DND-41 (cell line): ENCODE measurements at regions not wholly inside any gene's neighbourhood (a gene's known extent, or its start where the extent isn't known, plus 50 kb on each side); places are given as distances from the start of the nearest gene placed in this dataset.

Experiments used
- ATAC-seq: fragments of 200-7000 bp; cut with Tn5 transposase; 3 replicates; pipeline ENCODE4 v1.9.1; 2021; ENCODE audit warnings: low read depth; ENCODE audit not compliant: insufficient read depth
- DNase-seq: peaks from one replicate; pipeline ENCODE4 v3.0.0-alpha.2; 2020
- H2AFZ ChIP-seq: 2 replicates; pipeline ENCODE4 v1.6.0; 2012; ENCODE audit warnings: low read depth, low read length
- H3K27ac ChIP-seq: 2 replicates; pipeline ENCODE4 v1.5.1; 2012; ENCODE audit warnings: low read length, inconsistent platforms
- H3K27me3 ChIP-seq: fragments of 200-600 bp; sonication (generic); 2 replicates; pipeline ENCODE4 v1.6.0; 2012; ENCODE audit warnings: low read length, mild to moderate bottlenecking, inconsistent platforms; ENCODE audit not compliant: insufficient read depth, poor library complexity
- H3K36me3 ChIP-seq: 2 replicates; pipeline ENCODE4 v1.5.1; 2012; ENCODE audit warnings: low read length, inconsistent platforms; ENCODE audit not compliant: insufficient read depth
- H3K4me1 ChIP-seq: 2 replicates; pipeline ENCODE4 v1.5.1; 2012; ENCODE audit warnings: mild to moderate bottlenecking, low read length; ENCODE audit not compliant: insufficient read depth
- H3K4me2 ChIP-seq: 2 replicates; pipeline ENCODE4 v1.6.0; 2012; ENCODE audit warnings: mild to moderate bottlenecking, moderate library complexity, low read length, inconsistent platforms; ENCODE audit not compliant: insufficient read depth
- H3K4me3 ChIP-seq, 2 experiments: fragments of 200-600 bp in 1 of 2; shearing (Covaris generic) in 1 of 2; 2 replicates each; pipeline ENCODE4 v1.5.1; 2012 to 2016; ENCODE audit warnings: inconsistent platforms in 2 of 2, low read length in 2 of 2, mild to moderate bottlenecking in 2 of 2, low read depth in 1 of 2, moderate library complexity in 1 of 2
- H3K79me2 ChIP-seq: 2 replicates; pipeline ENCODE4 v1.6.0; 2012; ENCODE audit warnings: low read length, inconsistent platforms; ENCODE audit not compliant: insufficient read depth
- H3K9ac ChIP-seq: 2 replicates; pipeline ENCODE4 v1.6.0; 2012; ENCODE audit warnings: low read depth, mild to moderate bottlenecking, inconsistent platforms, low read length, moderate library complexity
- H3K9me3 ChIP-seq: 2 replicates; pipeline ENCODE4 v1.5.1; 2012; ENCODE audit warnings: low read length, moderate library complexity, mild to moderate bottlenecking, inconsistent platforms; ENCODE audit not compliant: insufficient read depth, severe bottlenecking
- H4K20me1 ChIP-seq: 2 replicates; pipeline ENCODE4 v1.6.0; 2012; ENCODE audit warnings: low read length; ENCODE audit not compliant: insufficient read depth
- EZH2 ChIP-seq: IDR thresholded peaks from 3 replicates; pipeline ENCODE4 v1.6.1; 2012; ENCODE audit warnings: borderline replicate concordance, low read depth, mild to moderate bottlenecking, moderate library complexity, low read length, inconsistent platforms; ENCODE audit not compliant: severe bottlenecking
- TF ChIP-seq, protein P1 (sequence below): IDR thresholded peaks from 2 replicates; pipeline ENCODE4 v1.5.1; 2012; ENCODE audit warnings: borderline replicate concordance, low read length, moderate library complexity, mild to moderate bottlenecking; ENCODE audit not compliant: poor library complexity, severe bottlenecking; ENCODE audit errors: extremely low read depth

DNA sequence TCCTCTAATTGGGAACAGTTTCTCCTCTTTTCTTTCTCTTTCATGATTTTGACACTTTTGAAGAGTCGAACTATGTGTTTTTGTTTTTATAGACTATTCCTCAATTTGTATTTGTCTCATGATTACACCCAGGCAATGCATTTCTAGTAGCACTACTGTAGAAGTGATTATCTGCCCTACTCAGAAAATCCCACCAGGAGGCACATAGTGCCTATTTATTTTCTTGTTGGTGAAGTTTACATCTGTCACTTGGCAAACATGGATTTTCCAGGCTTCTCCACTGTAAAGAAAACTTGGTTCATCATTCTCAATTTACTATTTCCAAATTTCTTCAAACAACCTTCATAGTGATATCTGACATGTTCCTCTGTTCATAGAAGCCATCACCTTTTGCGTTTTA, 893.9 kb downstream of the CCSER2 start:
- no peaks in the 10 kb centered on the region for H3K79me2 ChIP-seq
- H3K9me3 ChIP-seq = no peaks in the 10 kb centered on the region
- no peak overlapping the region for H3K9ac ChIP-seq
- no peaks in the 10 kb centered on the region for H4K20me1 ChIP-seq
- H3K27ac ChIP-seq = no peak overlapping the region
- no peak overlapping the region for H3K4me2 ChIP-seq
- no peaks in the 10 kb centered on the region for H3K4me1 ChIP-seq
- H3K4me3 ChIP-seq = no peak overlapping the region
- no peaks in the 10 kb centered on the region for H3K27me3 ChIP-seq
- no peaks in the 10 kb centered on the region for H3K36me3 ChIP-seq
- DNase-seq (no peak), ATAC-seq (no peak)
- no peak overlapping the region for H2AFZ ChIP-seq
- TF ChIP-seq, protein P1, sequence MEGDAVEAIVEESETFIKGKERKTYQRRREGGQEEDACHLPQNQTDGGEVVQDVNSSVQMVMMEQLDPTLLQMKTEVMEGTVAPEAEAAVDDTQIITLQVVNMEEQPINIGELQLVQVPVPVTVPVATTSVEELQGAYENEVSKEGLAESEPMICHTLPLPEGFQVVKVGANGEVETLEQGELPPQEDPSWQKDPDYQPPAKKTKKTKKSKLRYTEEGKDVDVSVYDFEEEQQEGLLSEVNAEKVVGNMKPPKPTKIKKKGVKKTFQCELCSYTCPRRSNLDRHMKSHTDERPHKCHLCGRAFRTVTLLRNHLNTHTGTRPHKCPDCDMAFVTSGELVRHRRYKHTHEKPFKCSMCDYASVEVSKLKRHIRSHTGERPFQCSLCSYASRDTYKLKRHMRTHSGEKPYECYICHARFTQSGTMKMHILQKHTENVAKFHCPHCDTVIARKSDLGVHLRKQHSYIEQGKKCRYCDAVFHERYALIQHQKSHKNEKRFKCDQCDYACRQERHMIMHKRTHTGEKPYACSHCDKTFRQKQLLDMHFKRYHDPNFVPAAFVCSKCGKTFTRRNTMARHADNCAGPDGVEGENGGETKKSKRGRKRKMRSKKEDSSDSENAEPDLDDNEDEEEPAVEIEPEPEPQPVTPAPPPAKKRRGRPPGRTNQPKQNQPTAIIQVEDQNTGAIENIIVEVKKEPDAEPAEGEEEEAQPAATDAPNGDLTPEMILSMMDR = no peak
- TF ChIP-seq EZH2 = no peak

DNA sequence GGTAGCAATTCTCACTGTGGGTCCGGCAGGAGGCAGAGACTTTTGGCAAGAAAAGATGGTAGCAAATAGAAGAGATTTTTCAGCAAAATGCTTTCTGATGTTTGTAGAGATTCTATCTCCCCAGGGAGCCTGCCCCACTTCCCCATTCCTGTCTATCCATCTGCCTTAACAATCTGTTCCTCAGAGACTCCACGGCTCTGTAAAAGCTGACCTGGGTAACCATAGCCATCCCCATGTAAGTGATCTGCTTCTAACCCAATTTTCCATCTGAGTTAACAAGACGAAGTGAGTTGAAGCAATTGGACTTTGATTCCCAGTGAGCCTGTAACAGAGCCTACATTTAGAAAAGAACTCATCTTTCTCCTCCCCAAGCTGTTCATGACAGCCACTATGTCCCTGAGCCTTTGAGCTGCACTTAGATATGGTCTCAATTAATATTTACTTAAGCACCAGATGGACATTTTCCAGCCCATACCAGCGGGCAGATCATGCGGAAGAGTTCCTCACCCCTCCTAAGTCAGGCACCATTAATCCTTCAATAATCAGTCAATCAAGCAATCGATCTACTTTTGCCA, 896.1 kb downstream of the CCSER2 start:
- no peaks in the 10 kb centered on the region for H3K9me3 ChIP-seq
- H3K4me3 ChIP-seq = no peak overlapping the region
- DNase-seq (no peak), ATAC-seq (no peak)
- TF ChIP-seq EZH2 = no peak
- TF ChIP-seq, protein P1 = no peak
- H3K27me3 ChIP-seq = no peaks in the 10 kb centered on the region
- H3K9ac ChIP-seq = no peak overlapping the region
- H3K36me3 ChIP-seq = no peaks in the 10 kb centered on the region
- H3K4me2 ChIP-seq = no peak overlapping the region
- no peak overlapping the region for H3K27ac ChIP-seq
- no peaks in the 10 kb centered on the region for H3K79me2 ChIP-seq
- no peaks in the 10 kb centered on the region for H3K4me1 ChIP-seq
- H4K20me1 ChIP-seq = no peaks in the 10 kb centered on the region
- H2AFZ ChIP-seq = no peak overlapping the region

DNA sequence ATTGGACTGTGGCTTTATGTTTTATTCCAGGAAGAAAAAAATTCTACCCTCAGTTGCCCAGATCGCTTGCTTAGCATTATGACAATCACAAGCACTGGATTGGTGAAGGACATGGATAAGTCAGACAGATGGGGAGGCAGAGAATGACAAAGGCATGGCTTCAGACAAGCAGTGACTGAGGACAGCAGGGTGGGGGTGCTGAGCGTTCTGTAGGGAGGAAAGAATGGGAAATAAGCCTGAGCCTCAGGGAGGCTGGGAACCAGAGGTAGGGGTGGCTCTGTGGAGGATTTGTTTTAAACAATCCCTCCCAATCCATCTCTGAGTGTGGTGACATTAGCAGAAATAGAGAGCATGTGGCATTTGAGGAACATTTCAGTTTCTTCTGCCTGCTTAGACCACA, 896.9 kb downstream of the CCSER2 start:
- no peak overlapping the region for H2AFZ ChIP-seq
- H3K27ac ChIP-seq = no peak overlapping the region
- no peaks in the 10 kb centered on the region for H3K79me2 ChIP-seq
- no peaks in the 10 kb centered on the region for H3K9me3 ChIP-seq
- no peaks in the 10 kb centered on the region for H4K20me1 ChIP-seq
- no peak for ATAC-seq
- H3K4me2 ChIP-seq = no peak overlapping the region
- DNase-seq = no peak
- H3K4me1 ChIP-seq = no peaks in the 10 kb centered on the region
- no peaks in the 10 kb centered on the region for H3K36me3 ChIP-seq
- H3K27me3 ChIP-seq = no peaks in the 10 kb centered on the region
- H3K9ac ChIP-seq = no peak overlapping the region
- no peak overlapping the region for H3K4me3 ChIP-seq
- no peak for TF ChIP-seq EZH2
- TF ChIP-seq, protein P1 = no peak

DNA sequence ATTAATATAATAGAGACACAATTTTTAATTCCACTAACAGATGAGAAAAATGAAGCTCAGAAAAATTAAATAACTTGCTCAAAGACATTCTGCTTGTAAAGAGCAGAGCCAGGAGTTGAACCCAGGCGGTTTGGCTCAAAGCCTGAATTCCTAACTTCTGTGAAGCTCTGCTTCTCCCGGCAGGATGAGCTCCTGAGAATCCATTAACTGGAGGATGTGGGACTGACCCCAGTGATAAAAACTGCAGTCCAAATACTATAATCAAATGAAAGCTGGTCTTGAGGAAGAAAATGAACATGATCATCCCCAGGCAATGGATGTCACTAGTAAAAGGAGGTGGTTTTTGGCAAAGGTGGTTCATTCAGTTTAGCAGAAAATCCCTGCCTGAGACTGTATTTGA, 898.2 kb downstream of the CCSER2 start:
- Histone ChIP-seq H4K20me1 (no peaks in the 10 kb centered on the region), H3K9me3 (no peaks in the 10 kb centered on the region), H3K4me2 (no peak overlapping the region), H3K27ac (no peak overlapping the region), H3K4me3 (no peak overlapping the region), H3K79me2 (no peaks in the 10 kb centered on the region), H3K27me3 (no peaks in the 10 kb centered on the region), H3K36me3 (no peaks in the 10 kb centered on the region), H3K9ac (no peak overlapping the region), H2AFZ (no peak overlapping the region), H3K4me1 (no peaks in the 10 kb centered on the region)
- ATAC-seq (no peak), DNase-seq (no peak)
- TF ChIP-seq EZH2 = no peak
- TF ChIP-seq, protein P1 = no peak
